Lower leg skin (tissue), 3 donors: ENCODE measurements at regions not wholly inside any gene's neighbourhood (a gene's known extent, or its start where the extent isn't known, plus 50 kb on each side); places are given as distances from the start of the nearest gene placed in this dataset.

Experiments
- CTCF ChIP-seq, 3 donors: fragments of 450-650 bp; IDR thresholded peaks; one replicate each; pipeline ENCODE4 v1.5.1; 2016; ENCODE audit warnings: antibody characterized with exemption in 3 of 3, mild to moderate bottlenecking in 3 of 3, moderate library complexity in 2 of 3
- POLR2A ChIP-seq, 2 donors: fragments of 450-650 bp; IDR thresholded peaks; one replicate each; pipeline ENCODE4 v1.6.1; 2016 to 2017; ENCODE audit warnings: antibody characterized with exemption in 2 of 2, mild to moderate bottlenecking in 1 of 2, moderate library complexity in 1 of 2

- TF ChIP-seq CTCF (IDR thresholded peaks at IDR 0.05): no peak
- TF ChIP-seq POLR2A (IDR thresholded peaks at IDR 0.05): no peak
Observed at GRCh38 chr12:91397866-91398532, 215.4 kb upstream of the DCN start.
